GM12875 (cell line): ENCODE measurements at regions not wholly inside any gene's neighbourhood (a gene's known extent, or its start where the extent isn't known, plus 50 kb on each side); places are given as distances from the start of the nearest gene placed in this dataset.

Experiments used
- H3K4me3 ChIP-seq: one replicate; pipeline ENCODE4 v1.5.1; 2011; ENCODE audit warnings: low read depth, low read length, control low read depth
- TF ChIP-seq, protein P1 (sequence below): IDR thresholded peaks from 2 replicates; pipeline ENCODE4 v1.5.1; 2011; ENCODE audit warnings: low read depth, mild to moderate bottlenecking, control low read depth, inconsistent platforms, low read length, moderate library complexity, borderline replicate concordance; ENCODE audit not compliant: insufficient read depth

DNA sequence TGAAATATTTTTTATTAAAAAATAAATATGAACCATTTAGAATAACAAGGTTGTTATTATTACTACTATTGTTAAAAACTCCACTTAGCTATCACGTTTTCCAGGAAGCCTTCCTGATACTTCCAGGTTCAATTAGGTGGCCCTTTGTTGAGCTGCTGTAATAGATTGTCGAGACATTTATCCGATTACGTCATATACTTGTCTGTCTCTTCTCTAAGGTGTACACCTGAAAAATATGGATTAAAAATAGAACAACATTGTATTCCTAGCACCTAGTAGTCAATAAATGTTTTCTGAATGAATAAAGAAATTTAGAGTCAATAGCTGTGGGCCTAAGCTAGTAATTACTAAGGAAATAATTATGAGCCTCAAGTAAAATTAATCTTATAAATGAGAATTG lies 359.6 kb downstream of the RNF144B start:
- TF ChIP-seq, protein P1, sequence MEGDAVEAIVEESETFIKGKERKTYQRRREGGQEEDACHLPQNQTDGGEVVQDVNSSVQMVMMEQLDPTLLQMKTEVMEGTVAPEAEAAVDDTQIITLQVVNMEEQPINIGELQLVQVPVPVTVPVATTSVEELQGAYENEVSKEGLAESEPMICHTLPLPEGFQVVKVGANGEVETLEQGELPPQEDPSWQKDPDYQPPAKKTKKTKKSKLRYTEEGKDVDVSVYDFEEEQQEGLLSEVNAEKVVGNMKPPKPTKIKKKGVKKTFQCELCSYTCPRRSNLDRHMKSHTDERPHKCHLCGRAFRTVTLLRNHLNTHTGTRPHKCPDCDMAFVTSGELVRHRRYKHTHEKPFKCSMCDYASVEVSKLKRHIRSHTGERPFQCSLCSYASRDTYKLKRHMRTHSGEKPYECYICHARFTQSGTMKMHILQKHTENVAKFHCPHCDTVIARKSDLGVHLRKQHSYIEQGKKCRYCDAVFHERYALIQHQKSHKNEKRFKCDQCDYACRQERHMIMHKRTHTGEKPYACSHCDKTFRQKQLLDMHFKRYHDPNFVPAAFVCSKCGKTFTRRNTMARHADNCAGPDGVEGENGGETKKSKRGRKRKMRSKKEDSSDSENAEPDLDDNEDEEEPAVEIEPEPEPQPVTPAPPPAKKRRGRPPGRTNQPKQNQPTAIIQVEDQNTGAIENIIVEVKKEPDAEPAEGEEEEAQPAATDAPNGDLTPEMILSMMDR = no peak
- no peak overlapping the region for H3K4me3 ChIP-seq

DNA sequence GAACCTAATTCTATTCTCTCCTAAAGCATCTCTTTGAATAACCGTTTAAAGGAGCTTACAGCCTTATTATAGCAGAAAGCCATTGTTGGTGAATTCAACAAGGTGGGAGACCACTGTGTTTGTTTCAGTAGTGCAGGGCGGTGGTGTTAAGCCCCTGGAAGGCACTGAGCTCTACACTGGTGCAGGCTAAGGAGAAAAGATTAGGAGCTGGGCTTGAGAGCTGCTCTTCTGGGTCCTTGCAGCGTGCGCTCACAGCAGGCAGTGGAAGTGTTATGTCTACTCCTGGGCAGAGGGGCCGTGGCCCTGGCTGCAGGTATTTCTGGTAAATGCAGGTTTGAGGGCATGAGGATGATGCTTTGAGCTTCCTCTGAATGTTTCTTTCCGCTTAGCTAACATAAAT lies 361.2 kb downstream of the RNF144B start:
- no peak overlapping the region for H3K4me3 ChIP-seq
- TF ChIP-seq, protein P1 = no peak

DNA sequence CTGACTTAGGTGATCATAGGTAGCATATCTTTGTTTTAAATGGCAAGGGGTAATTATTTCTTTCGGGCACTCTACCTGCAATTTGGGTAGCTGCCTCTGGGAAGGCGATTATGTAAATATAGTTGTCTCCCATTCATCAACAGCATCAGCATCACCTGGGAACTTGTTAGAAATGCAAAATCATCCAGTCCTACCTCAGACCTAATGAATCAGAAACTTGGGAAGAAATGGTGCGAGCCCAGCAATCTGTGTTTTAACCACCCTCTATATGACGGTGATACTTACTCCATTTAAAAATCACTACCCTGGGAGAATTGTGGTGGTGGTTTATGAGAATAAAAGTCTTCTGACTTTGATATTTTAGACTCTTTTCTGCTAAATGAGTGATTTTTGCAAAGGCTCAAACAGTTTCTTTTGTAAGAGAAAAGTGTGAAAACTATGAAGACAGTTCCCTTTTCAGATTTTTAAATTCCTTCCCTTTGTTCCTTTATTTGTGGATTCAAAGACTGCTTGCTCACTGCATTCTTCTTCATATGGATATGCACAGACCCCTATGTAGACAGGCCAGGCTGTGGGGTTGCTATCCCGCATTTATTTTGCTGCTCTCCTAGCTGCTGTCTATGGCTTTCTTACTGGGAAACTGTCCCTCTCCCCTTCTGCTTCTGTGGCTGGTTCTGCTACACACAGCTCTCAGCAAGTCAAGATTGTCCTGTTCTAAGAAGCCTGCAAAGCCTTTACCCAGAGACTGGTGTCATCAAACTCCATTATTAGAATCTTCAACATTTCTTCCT lies 365.3 kb downstream of the RNF144B start:
- TF ChIP-seq, protein P1 = no peak
- H3K4me3 ChIP-seq = no peak overlapping the region

DNA sequence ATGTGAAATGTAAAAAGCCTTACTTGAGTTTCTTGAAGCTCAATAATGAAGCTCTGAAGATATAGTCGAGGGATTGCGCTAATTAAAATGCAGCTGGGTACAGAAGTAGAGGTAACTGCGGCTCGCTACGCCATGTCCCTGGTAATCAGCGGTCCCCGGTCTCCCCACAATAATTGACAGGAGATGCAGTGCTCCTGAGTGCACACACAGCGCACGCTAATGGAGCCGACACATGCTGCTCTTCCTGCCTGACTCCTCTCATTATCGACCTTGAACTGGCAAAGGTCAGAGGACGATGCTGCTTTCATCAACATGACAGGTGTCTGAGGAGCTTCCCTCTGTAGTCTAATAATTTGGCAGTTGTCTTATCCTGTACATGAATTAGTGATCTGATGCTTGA lies 365.9 kb downstream of the RNF144B start:
- H3K4me3 ChIP-seq = no peak overlapping the region
- TF ChIP-seq, protein P1 = no peak

DNA sequence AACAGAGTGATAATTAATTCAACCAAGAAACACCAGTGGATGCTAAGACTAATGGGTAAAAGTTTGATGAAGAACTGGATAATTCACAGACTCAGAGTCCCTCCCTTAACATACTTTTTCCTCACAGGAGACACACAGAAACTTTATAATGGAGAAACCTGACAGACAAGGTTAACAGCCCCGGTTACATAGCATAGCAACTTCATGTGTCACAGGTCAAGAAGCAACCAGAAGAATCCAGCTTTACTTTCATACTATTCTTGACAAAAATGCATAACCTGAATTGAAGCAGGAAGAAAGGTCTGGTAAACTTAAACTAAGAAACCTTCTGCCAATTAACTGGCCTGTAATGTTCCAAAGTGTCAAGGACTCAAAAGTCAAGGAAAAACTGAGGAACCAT lies 375.9 kb downstream of the RNF144B start:
- TF ChIP-seq, protein P1 = no peak
- no peak overlapping the region for H3K4me3 ChIP-seq

DNA sequence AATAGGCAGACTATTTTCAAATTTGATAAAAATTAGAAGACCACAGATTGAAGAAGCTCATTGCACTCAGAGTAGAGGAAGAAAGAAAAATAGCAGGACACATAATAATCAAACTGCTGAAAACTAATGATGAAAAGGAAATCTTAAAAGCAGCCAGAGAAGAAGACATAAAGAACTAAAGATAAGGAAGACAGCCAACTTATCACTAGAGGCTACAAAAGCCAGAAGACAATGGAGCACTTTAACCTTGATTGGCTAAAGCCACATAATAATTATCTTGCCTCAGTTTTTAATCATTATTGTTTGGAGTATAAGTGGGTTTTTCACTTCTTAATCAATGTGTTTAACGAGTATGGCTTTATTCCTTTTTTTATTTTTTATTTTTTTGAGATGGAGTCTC lies 397.6 kb downstream of the RNF144B start:
- TF ChIP-seq, protein P1 = no peak
- H3K4me3 ChIP-seq = no peak overlapping the region

DNA sequence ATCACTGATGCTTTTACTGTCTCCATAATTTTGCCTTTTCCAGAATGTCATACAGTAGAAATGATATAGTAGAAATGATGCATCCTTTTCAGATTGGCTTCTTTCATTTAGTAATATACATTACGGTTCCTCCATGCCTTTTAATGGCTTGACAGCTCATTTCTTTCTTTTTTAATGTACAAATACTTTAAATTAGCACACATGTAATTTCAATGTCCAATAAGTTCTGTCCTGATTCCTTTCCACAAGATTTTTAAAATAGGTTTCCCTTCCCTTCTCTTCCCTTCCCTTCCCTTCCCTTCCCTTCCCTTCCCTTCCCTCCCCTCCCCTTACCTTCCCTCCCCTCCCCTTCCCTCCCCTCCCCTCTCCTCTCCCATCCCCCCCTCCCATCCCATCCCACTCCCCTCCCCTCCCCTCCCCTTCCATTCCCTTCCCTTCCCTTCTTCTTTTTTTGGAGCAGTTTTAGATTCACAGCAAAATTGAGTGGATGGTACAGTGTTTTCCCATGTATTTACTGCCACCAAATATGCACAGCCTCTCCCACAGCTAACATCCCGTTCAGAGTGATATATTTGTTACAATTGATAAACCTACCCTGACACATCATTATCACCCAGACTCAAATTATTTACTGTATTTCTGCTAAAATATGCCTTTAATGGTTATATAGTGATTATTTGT lies 398.8 kb downstream of the RNF144B start:
- H3K4me3 ChIP-seq = no peak overlapping the region
- TF ChIP-seq, protein P1 = no peak
